HepG2 (cell line): ENCODE measurements at regions not wholly inside any gene's neighbourhood (a gene's known extent, or its start where the extent isn't known, plus 50 kb on each side); places are given as distances from the start of the nearest gene placed in this dataset.

Experiments
- ATAC-seq: fragments of 200-7000 bp; cut with Tn5 transposase; 3 replicates; pipeline ENCODE4 v1.9.1; 2020; ENCODE audit warnings: mild to moderate bottlenecking, moderate library complexity
- BruUV-seq: library from RNA; stranded (reverse); fragments of 400-500 nt; replicated peaks from 2 replicates; lab custom pipeline; 2021; lab: Mats Ljungman, UMichigan
- CTCF ChIA-PET: fragments of 300-600 bp; formaldehyde crosslinking; extraction: SDS; loops from one replicate; lab custom pipeline; 2021; ENCODE audit warnings: low total read pairs, inconsistent platforms, low intra/inter-chr PET ratio; lab: Yijun Ruan, JAX
- POLR2A ChIA-PET: fragments of 350-600 bp; sonication (Branson Sonifier 250); formaldehyde crosslinking; loops from one replicate; lab custom pipeline; 2020; ENCODE audit warnings: antibody characterized with exemption, inconsistent platforms; lab: Yijun Ruan, JAX
- DNase-seq: peaks from one replicate; pipeline ENCODE4 v3.0.0-alpha.2; 2015; ENCODE audit warnings: low spot score
- FAIRE-seq: peaks from 3 replicates; lab custom pipeline; 2011; peaks lifted over from hg19 to GRCh38; lab: Jason Lieb, UNC
- H2AFZ ChIP-seq: one replicate; pipeline ENCODE4 v1.6.1; 2011; ENCODE audit warnings: low read length, inconsistent platforms
- H3K27ac ChIP-seq: fragments of 300-600 bp; 3 replicates; pipeline ENCODE4 v1.8.0; 2011; ENCODE audit warnings: mixed run types, mild to moderate bottlenecking, mixed read lengths, low read length, inconsistent platforms; ENCODE audit not compliant: insufficient read depth; ENCODE audit errors: extremely low read length
- H3K27me3 ChIP-seq, 2 experiments: fragments of 200-600 bp in 1 of 2; 2 replicates in 1 of 2; 3 replicates in 1 of 2; pipeline versions ENCODE4 v1.6.0 to v1.8.0; 2011; ENCODE audit warnings: low read length in 2 of 2, mild to moderate bottlenecking in 2 of 2, moderate library complexity in 2 of 2, inconsistent platforms in 1 of 2; ENCODE audit not compliant: insufficient read depth in 2 of 2, control insufficient read depth in 1 of 2
- H3K36me3 ChIP-seq, 2 experiments: fragments of 200-600 bp in 1 of 2; replicated peaks in 1 of 2; 2 replicates in 1 of 2; 3 replicates in 1 of 2; pipeline versions ENCODE4 v1.5.1 to v1.8.0; 2011; ENCODE audit warnings: low read length in 2 of 2, inconsistent platforms in 1 of 2; ENCODE audit not compliant: insufficient read depth in 2 of 2, control insufficient read depth in 1 of 2
- H3K4me1 ChIP-seq: 2 replicates; pipeline ENCODE4 v1.5.1; 2012; ENCODE audit warnings: low read length, inconsistent platforms; ENCODE audit not compliant: insufficient read depth
- H3K4me2 ChIP-seq: 2 replicates; pipeline ENCODE4 v1.6.0; 2011; ENCODE audit warnings: low read depth, low read length, inconsistent platforms
- H3K4me3 ChIP-seq, 3 experiments: fragments of 200-600 bp in 1 of 3; sonication (generic), shearing (Covaris generic) in 1 of 3; replicated peaks in 1 of 3; 2 replicates each; pipeline ENCODE4 v1.5.1; 2011 to 2016; ENCODE audit warnings: low read length in 3 of 3, inconsistent platforms in 2 of 3, low read depth in 2 of 3, mild to moderate bottlenecking in 2 of 3, control low read depth in 1 of 3, mixed read lengths in 1 of 3; ENCODE audit not compliant: insufficient read depth in 1 of 3
- H3K79me2 ChIP-seq: one replicate; pipeline ENCODE4 v1.6.1; 2011; ENCODE audit warnings: low read length, inconsistent platforms; ENCODE audit not compliant: insufficient read depth
- H3K9ac ChIP-seq: 2 replicates; pipeline ENCODE4 v1.6.0; 2011; ENCODE audit warnings: mild to moderate bottlenecking, low read depth, low read length, inconsistent platforms; ENCODE audit not compliant: insufficient read depth
- H3K9me3 ChIP-seq: 2 replicates; pipeline ENCODE4 v1.5.1; 2012; ENCODE audit warnings: mild to moderate bottlenecking, low read length
- H4K20me1 ChIP-seq: 2 replicates; pipeline ENCODE4 v1.6.0; 2011; ENCODE audit warnings: inconsistent platforms, mild to moderate bottlenecking, low read length, moderate library complexity; ENCODE audit not compliant: insufficient read depth
- CHD4 ChIP-seq: fragments of 200-600 bp; sonication (generic); IDR thresholded peaks from 2 replicates; pipeline ENCODE4 v1.7.0; 2017; ENCODE audit warnings: mild to moderate bottlenecking, low read length, borderline replicate concordance
- E2F2 ChIP-seq: sonication (generic); formaldehyde crosslinking; IDR thresholded peaks from 2 replicates; pipeline ENCODE4 v1.4.0; 2020; ENCODE audit warnings: missing genetic modification reagents, borderline replicate concordance
- GLMP ChIP-seq: sonication (generic); formaldehyde crosslinking; IDR thresholded peaks from 2 replicates; pipeline ENCODE4 v1.9.0; 2021; ENCODE audit warnings: missing genetic modification reagents, mild to moderate bottlenecking, borderline replicate concordance
- HDAC1 ChIP-seq: sonication (generic); formaldehyde crosslinking; IDR thresholded peaks from 2 replicates; pipeline ENCODE4 v1.5.1; 2020; ENCODE audit warnings: mild to moderate bottlenecking, missing genetic modification reagents
- HNRNPK ChIP-seq: fragments of 200-400 bp; formaldehyde crosslinking; IDR thresholded peaks from 2 replicates; pipeline ENCODE4 v1.6.1; 2018; ENCODE audit warnings: low read length, low read depth, moderate library complexity, mild to moderate bottlenecking; ENCODE audit not compliant: poor library complexity, severe bottlenecking
- PHF5A ChIP-seq: IDR thresholded peaks from one replicate; pipeline ENCODE4 v1.6.1; 2018; ENCODE audit warnings: low read depth, missing genetic modification reagents; ENCODE audit not compliant: unreplicated experiment
- RFXANK ChIP-seq: IDR thresholded peaks from 2 replicates; pipeline ENCODE4 v1.6.1; 2016
- RORA ChIP-seq: sonication (generic); formaldehyde crosslinking; IDR thresholded peaks from 2 replicates; pipeline ENCODE4 v1.5.0; 2020; ENCODE audit warnings: mild to moderate bottlenecking, missing genetic modification reagents, moderate library complexity
- SAP130 ChIP-seq: IDR thresholded peaks from 2 replicates; pipeline ENCODE4 v1.6.1; 2016; ENCODE audit warnings: low read depth
- SOX6 ChIP-seq, 2 experiments: fragments of 450-650 bp in 1 of 2; sonication (generic) in 1 of 2; formaldehyde crosslinking in 1 of 2; IDR thresholded peaks; 2 replicates each; pipeline versions ENCODE4 v1.4.0 to v1.6.1; 2017 to 2020; ENCODE audit warnings: antibody characterized with exemption in 1 of 2, mild to moderate bottlenecking in 1 of 2, missing genetic modification reagents in 1 of 2
- TAF1 ChIP-seq: sonication (generic); formaldehyde crosslinking; IDR thresholded peaks from 2 replicates; pipeline ENCODE4 v1.4.0; 2020; ENCODE audit warnings: missing genetic modification reagents
- ZFP37 ChIP-seq: sonication (generic); formaldehyde crosslinking; IDR thresholded peaks from 2 replicates; pipeline ENCODE4 v1.4.0; 2020; ENCODE audit warnings: missing genetic modification reagents, borderline replicate concordance
- ZNF234 ChIP-seq: sonication (generic); formaldehyde crosslinking; conservative IDR thresholded peaks from 2 replicates; pipeline ENCODE4 v1.5.1; 2020; ENCODE audit warnings: mild to moderate bottlenecking, missing genetic modification reagents
- ZNF24 ChIP-seq: fragments of 450-650 bp; IDR thresholded peaks from 2 replicates; pipeline ENCODE4 v1.6.1; 2017; ENCODE audit warnings: antibody characterized with exemption, mild to moderate bottlenecking
- ZNF253 ChIP-seq: sonication (generic); formaldehyde crosslinking; IDR thresholded peaks from 2 replicates; pipeline ENCODE4 v1.8.0; 2022; ENCODE audit warnings: mild to moderate bottlenecking, missing genetic modification reagents, borderline replicate concordance
- ZNF570 ChIP-seq: sonication (generic); formaldehyde crosslinking; IDR thresholded peaks from 2 replicates; pipeline ENCODE4 v1.4.0; 2020; ENCODE audit warnings: mild to moderate bottlenecking, missing genetic modification reagents, borderline replicate concordance
- WGBS: methylation state at CpG from one replicate; pipeline ENCODE4 v1.1.6; 2017; ENCODE audit warnings: low lambda C conversion rate; 5-methylcytosine and 5-hydroxymethylcytosine counted together
- in situ Hi-C: cut with HindIII; loops from 2 replicates; pipeline ENCODE4 v1.10.0; 2017; ENCODE audit warnings: low pct_unique_long_range_greater_than_20kb; ENCODE audit not compliant: extremely low pct_ligation_motif_present
- intact Hi-C: fragments of 100-400 bp; cut with micrococcal nuclease; formaldehyde crosslinking; loops from one replicate; pipeline ENCODE4 v1.10.0; 2022; ENCODE audit not compliant: unreplicated experiment
- TF ChIP-seq, protein P1 (sequence below), 2 experiments: sonication (generic) in 1 of 2; formaldehyde crosslinking in 1 of 2; IDR thresholded peaks; 2 replicates each; pipeline versions ENCODE4 v1.6.1 to v1.9.0; 2014 to 2022; ENCODE audit warnings: antibody characterized with exemption in 1 of 2, borderline replicate concordance in 1 of 2, inconsistent platforms in 1 of 2, low read depth in 1 of 2, missing genetic modification reagents in 1 of 2

- TF ChIP-seq CHD4, result no peak
- TF ChIP-seq RORA (CRISPR knock-in tag), result no peak
Measured at GRCh38 chr12:128123096-128123495, 143.9 kb upstream of the TMEM132C start (continued).

GRCh38 chr12:128131955-128132354 is 135.0 kb upstream of the TMEM132C start:
- no peak overlapping the region for H3K4me3 ChIP-seq
- H3K4me1 ChIP-seq, result no peaks in the 10 kb centered on the region
- ATAC-seq (no peak), DNase-seq (no peak), FAIRE-seq (no peak)
- no peaks in the 10 kb centered on the region for H4K20me1 ChIP-seq
- no peaks in the 10 kb centered on the region for H3K79me2 ChIP-seq
- H3K9me3 ChIP-seq, result no peaks in the 10 kb centered on the region
- no peak overlapping the region for H3K4me2 ChIP-seq
- intact Hi-C loops, result no loop called here
- in situ Hi-C loops, result no loop called here
- no peak overlapping the region for H2AFZ ChIP-seq
- CTCF ChIA-PET, result no interaction called here
- H3K27ac ChIP-seq, result no peak overlapping the region
- BruUV-seq, result no TSS peak
- H3K36me3 ChIP-seq, result no peaks in the 10 kb centered on the region
- no peak overlapping the region for H3K9ac ChIP-seq
- POLR2A ChIA-PET, result no interaction called here
- 0% methylated on average over 2 of the region's 4 CpGs for WGBS
- H3K27me3 ChIP-seq, result no peaks in the 10 kb centered on the region
- TF ChIP-seq, protein P1, sequence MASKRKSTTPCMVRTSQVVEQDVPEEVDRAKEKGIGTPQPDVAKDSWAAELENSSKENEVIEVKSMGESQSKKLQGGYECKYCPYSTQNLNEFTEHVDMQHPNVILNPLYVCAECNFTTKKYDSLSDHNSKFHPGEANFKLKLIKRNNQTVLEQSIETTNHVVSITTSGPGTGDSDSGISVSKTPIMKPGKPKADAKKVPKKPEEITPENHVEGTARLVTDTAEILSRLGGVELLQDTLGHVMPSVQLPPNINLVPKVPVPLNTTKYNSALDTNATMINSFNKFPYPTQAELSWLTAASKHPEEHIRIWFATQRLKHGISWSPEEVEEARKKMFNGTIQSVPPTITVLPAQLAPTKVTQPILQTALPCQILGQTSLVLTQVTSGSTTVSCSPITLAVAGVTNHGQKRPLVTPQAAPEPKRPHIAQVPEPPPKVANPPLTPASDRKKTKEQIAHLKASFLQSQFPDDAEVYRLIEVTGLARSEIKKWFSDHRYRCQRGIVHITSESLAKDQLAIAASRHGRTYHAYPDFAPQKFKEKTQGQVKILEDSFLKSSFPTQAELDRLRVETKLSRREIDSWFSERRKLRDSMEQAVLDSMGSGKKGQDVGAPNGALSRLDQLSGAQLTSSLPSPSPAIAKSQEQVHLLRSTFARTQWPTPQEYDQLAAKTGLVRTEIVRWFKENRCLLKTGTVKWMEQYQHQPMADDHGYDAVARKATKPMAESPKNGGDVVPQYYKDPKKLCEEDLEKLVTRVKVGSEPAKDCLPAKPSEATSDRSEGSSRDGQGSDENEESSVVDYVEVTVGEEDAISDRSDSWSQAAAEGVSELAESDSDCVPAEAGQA (IDR thresholded peaks at IDR 0.05; ENCODE audit: low read depth), result no peak
- TF ChIP-seq, protein P1 (CRISPR knock-in tag; IDR thresholded peaks at IDR 0.05; ENCODE audit: borderline replicate concordance), result no peak
- TF ChIP-seq SOX6 (IDR thresholded peaks at IDR 0.05), result no peak
- no peak for TF ChIP-seq SOX6 (CRISPR knock-in tag; IDR thresholded peaks at IDR 0.05)
- no peak for TF ChIP-seq PHF5A (CRISPR knock-in tag)
- no peak for TF ChIP-seq HDAC1 (CRISPR knock-in tag)
- TF ChIP-seq SAP130 (CRISPR knock-in tag), result no peak
- no peak for TF ChIP-seq RFXANK
- TF ChIP-seq ZNF24, result no peak
- no peak for TF ChIP-seq ZNF253
- no peak for TF ChIP-seq HNRNPK
- no peak for TF ChIP-seq ZFP37
- no peak for TF ChIP-seq GLMP (CRISPR knock-in tag)
- TF ChIP-seq TAF1, result no peak
- TF ChIP-seq E2F2, result no peak
- no peak for TF ChIP-seq ZNF570 (CRISPR knock-in tag)
- no peak for TF ChIP-seq ZNF234 (CRISPR knock-in tag)
